NB4 (cell line): ENCODE measurements at regions not wholly inside any gene's neighbourhood (a gene's known extent, or its start where the extent isn't known, plus 50 kb on each side); places are given as distances from the start of the nearest gene placed in this dataset.

Experiments used
- DNase-seq: peaks from one replicate; pipeline ENCODE4 v3.0.0; 2010; ENCODE audit warnings: low read depth
- H3K4me3 ChIP-seq: one replicate; pipeline ENCODE4 v1.5.1; 2011; ENCODE audit warnings: mild to moderate bottlenecking, low read depth, low read length, moderate library complexity
- CTCF ChIP-seq: IDR thresholded peaks from one replicate; pipeline ENCODE4 v1.5.1; 2012; ENCODE audit warnings: low read depth, low read length
- MYC ChIP-seq: IDR thresholded peaks from 2 replicates; pipeline ENCODE4 v1.6.1; 2011; ENCODE audit warnings: low read depth, low read length
- POLR2A ChIP-seq: IDR thresholded peaks from 2 replicates; pipeline ENCODE4 v1.6.1; 2011; ENCODE audit warnings: mild to moderate bottlenecking; ENCODE audit not compliant: insufficient read length; ENCODE audit errors: extremely low read depth
- TF ChIP-seq, protein P1 (sequence below): IDR thresholded peaks from 2 replicates; pipeline ENCODE4 v1.6.1; 2011; ENCODE audit warnings: low read depth, low read length

GRCh38 chr1:193524021-193524420 is 337.6 kb upstream of the B3GALT2 start:
- no peak for DNase-seq
- TF ChIP-seq POLR2A, result no peak
- TF ChIP-seq, protein P1, sequence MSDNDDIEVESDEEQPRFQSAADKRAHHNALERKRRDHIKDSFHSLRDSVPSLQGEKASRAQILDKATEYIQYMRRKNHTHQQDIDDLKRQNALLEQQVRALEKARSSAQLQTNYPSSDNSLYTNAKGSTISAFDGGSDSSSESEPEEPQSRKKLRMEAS, result no peak
- TF ChIP-seq MYC, result no peak
- no peak for TF ChIP-seq CTCF
- no peak overlapping the region for H3K4me3 ChIP-seq

DNA sequence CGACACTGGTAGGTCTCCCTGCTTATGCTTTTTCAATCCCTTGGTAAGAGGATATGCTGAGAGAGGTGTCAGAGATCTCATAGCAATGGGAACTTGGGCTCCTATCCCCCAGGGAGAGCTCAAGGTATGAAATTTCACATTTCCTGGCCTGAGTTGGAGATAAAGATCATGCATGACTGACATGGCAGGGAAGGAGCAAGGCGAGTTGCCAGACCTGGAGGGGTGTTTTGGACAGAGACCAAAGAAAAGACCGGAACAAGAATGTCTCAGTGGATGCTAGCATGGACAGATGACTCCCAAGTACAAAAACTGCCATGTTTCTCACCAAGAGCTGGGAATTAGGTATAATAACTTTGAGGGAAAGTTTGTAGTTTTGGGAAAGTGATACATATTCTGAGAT is 334.1 kb upstream of the B3GALT2 start:
- DNase-seq, result no peak
- H3K4me3 ChIP-seq, result no peak overlapping the region
- TF ChIP-seq CTCF (no peak), POLR2A (no peak), MYC (no peak)
- TF ChIP-seq, protein P1, result no peak

- no peak overlapping the region for H3K4me3 ChIP-seq
- TF ChIP-seq CTCF (no peak), MYC (no peak), POLR2A (no peak)
- TF ChIP-seq, protein P1, result no peak
- DNase-seq, result no peak
Observed at GRCh38 chr1:193519922-193520321, 333.5 kb upstream of the B3GALT2 start.

GRCh38 chr1:193516755-193517388 is 330.5 kb upstream of the B3GALT2 start:
- no peak for TF ChIP-seq POLR2A
- TF ChIP-seq MYC, result no peak
- no peak for TF ChIP-seq CTCF
- TF ChIP-seq, protein P1, result no peak
- no peak for DNase-seq
- no peak overlapping the region for H3K4me3 ChIP-seq

- no peak for TF ChIP-seq CTCF
- TF ChIP-seq, protein P1, result no peak
- no peak for TF ChIP-seq POLR2A
- no peak for TF ChIP-seq MYC
- peak; percentile 14 for DNase-seq
- H3K4me3 ChIP-seq, result no peak overlapping the region
Observed at GRCh38 chr1:193514397-193514796, 328.0 kb upstream of the B3GALT2 start.

DNA sequence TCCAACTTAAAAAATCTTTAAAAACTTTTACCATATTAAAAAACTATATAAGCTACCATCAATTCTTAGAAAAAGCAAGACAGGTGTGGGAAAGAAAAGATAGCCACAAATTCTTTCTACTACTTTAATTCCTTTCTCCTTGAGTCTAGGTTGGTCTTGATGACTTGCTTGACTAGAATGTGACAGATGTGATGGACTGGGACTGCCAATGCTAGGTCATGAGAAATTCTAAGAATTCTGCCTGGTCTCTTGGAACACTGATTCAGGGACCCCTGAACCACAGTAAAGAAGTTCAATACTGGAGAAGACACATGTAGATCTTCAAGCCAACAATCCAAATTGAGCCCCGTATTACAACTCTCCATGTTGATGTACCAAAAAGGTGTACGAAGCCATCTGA is 326.6 kb upstream of the B3GALT2 start:
- DNase-seq, result no peak
- H3K4me3 ChIP-seq, result no peak overlapping the region
- TF ChIP-seq MYC, result no peak
- TF ChIP-seq, protein P1, result no peak
- TF ChIP-seq CTCF, result no peak
- no peak for TF ChIP-seq POLR2A
